Epidermal melanocyte (primary cell): ENCODE measurements at regions not wholly inside any gene's neighbourhood (a gene's known extent, or its start where the extent isn't known, plus 50 kb on each side); places are given as distances from the start of the nearest gene placed in this dataset.
"Not testable (repeated sequence)": the region's sequence is repeated elsewhere in the genome, so short reads cannot be mapped to it uniquely, and the experiment has no call there.

ENCODE experiments used
- DNase-seq: peaks from one replicate; pipeline ENCODE4 v3.0.0; 2011; ENCODE audit warnings: low spot score; ENCODE audit not compliant: insufficient read length

- DNase-seq, result no peak
These were observed 705.5 kb downstream of the SLC4A3 start for GRCh38 chr2:220332886-220333285.

- no peak for DNase-seq
These were observed 706.8 kb downstream of the SLC4A3 start for GRCh38 chr2:220334210-220334609.

- no peak for DNase-seq
These were observed 707.6 kb downstream of the SLC4A3 start for GRCh38 chr2:220334871-220335590.

GRCh38 chr2:220335591-220335915 lies 708.1 kb downstream of the SLC4A3 start:
- no peak for DNase-seq

- DNase-seq, result no peak
These were observed 709.3 kb downstream of the SLC4A3 start for GRCh38 chr2:220336771-220337170.

GRCh38 chr2:220337611-220338440 lies 710.4 kb downstream of the SLC4A3 start:
- DNase-seq, result no peak

GRCh38 chr2:220341014-220341413 lies 713.6 kb downstream of the SLC4A3 start:
- no peak for DNase-seq

- no peak for DNase-seq
These were observed 719.5 kb downstream of the SLC4A3 start for GRCh38 chr2:220346919-220347318.

- DNase-seq, result no peak
These were observed 720.2 kb downstream of the SLC4A3 start for GRCh38 chr2:220347626-220348025.

- DNase-seq, result no peak
These were observed 720.8 kb downstream of the SLC4A3 start for GRCh38 chr2:220348206-220348605.

- no peak for DNase-seq
These were observed 726.5 kb downstream of the SLC4A3 start for GRCh38 chr2:220353897-220354296.

GRCh38 chr2:220356076-220356475 lies 728.6 kb downstream of the SLC4A3 start:
- DNase-seq, result no peak

- no peak for DNase-seq
These were observed 737.6 kb downstream of the SLC4A3 start for GRCh38 chr2:220365023-220365422.

GRCh38 chr2:220366765-220367164 lies 739.3 kb downstream of the SLC4A3 start:
- DNase-seq, result no peak

GRCh38 chr2:220370764-220371163 lies 743.3 kb downstream of the SLC4A3 start:
- no peak for DNase-seq

GRCh38 chr2:220371211-220371610 lies 743.8 kb downstream of the SLC4A3 start:
- no peak for DNase-seq

- DNase-seq, result no peak
These were observed 746.4 kb downstream of the SLC4A3 start for GRCh38 chr2:220373878-220374277.

- DNase-seq, result no peak
These were observed 746.9 kb downstream of the SLC4A3 start for GRCh38 chr2:220374282-220374681.

- DNase-seq, result no peak
These were observed 750.2 kb downstream of the SLC4A3 start for GRCh38 chr2:220377482-220378155.

- not testable (repeated sequence) for DNase-seq
These were observed 760.3 kb downstream of the SLC4A3 start for GRCh38 chr2:220387758-220388157.

GRCh38 chr2:220393711-220394110 lies 766.3 kb downstream of the SLC4A3 start:
- DNase-seq, result no peak

- no peak for DNase-seq
These were observed 767.0 kb downstream of the SLC4A3 start for GRCh38 chr2:220394433-220394832.
